ENCODE measurements at regions not wholly inside any gene's neighbourhood (a gene's known extent, or its start where the extent isn't known, plus 50 kb on each side); places are given as distances from the start of the nearest gene placed in this dataset.

- Histone ChIP-seq H4K20me1 (ENCODE audit: insufficient read depth, low read length) (no peaks in the 10 kb centered on the region), H3K9ac (ENCODE audit: insufficient read depth, low read depth, low read length) (no peak overlapping the region), H3K4me1 (ENCODE audit: insufficient read depth, low read length) (no peaks in the 10 kb centered on the region), H3K27ac (ENCODE audit: extremely low read length, insufficient read depth, low read length) (no peak overlapping the region), H3K79me2 (ENCODE audit: insufficient read depth, low read length) (no peaks in the 10 kb centered on the region), H3K36me3 (replicated peaks in 1 of 2; ENCODE audit: control insufficient read depth in 1 of 2, insufficient read depth in 2 of 2, low read length in 2 of 2) (no peaks in the 10 kb centered on the region), H3K4me3 (replicated peaks in 1 of 3; ENCODE audit: insufficient read depth in 1 of 3, low read depth in 2 of 3, low read length in 3 of 3) (no peak overlapping the region), H3K9me3 (ENCODE audit: low read length) (no peaks in the 10 kb centered on the region), H2AFZ (ENCODE audit: low read length) (no peak overlapping the region), H3K4me2 (ENCODE audit: low read depth, low read length) (no peak overlapping the region), H3K27me3 (ENCODE audit: control insufficient read depth in 1 of 2, insufficient read depth in 2 of 2, low read length in 2 of 2) (no peaks in the 10 kb centered on the region)
- ATAC-seq (no peak), DNase-seq (ENCODE audit: low spot score) (no peak), FAIRE-seq (no peak)
- in situ Hi-C loops (cut with HindIII; ENCODE audit: extremely low pct_ligation_motif_present, low pct_unique_long_range_greater_than_20kb) (no loop called here), intact Hi-C loops (cut with micrococcal nuclease; ENCODE audit: unreplicated experiment) (no loop called here)
- TF ChIP-seq ZBTB42 (CRISPR knock-in tag; IDR thresholded peaks at IDR 0.05) (no peak), CAMTA2 (CRISPR knock-in tag; IDR thresholded peaks at IDR 0.05; ENCODE audit: borderline replicate concordance) (no peak), ZSCAN20 (CRISPR knock-in tag; IDR thresholded peaks at IDR 0.05; ENCODE audit: borderline replicate concordance) (no peak), XBP1 (CRISPR knock-in tag; IDR thresholded peaks at IDR 0.05) (no peak), BHLHE40 (IDR thresholded peaks at IDR 0.05; ENCODE audit: low read length) (no peak), RFXAP (CRISPR knock-in tag; IDR thresholded peaks at IDR 0.05; ENCODE audit: borderline replicate concordance) (no peak), SNAI1 (CRISPR knock-in tag; IDR thresholded peaks at IDR 0.05; ENCODE audit: borderline replicate concordance) (no peak), SMARCC2 (IDR thresholded peaks at IDR 0.05) (no peak), NBN (conservative IDR thresholded peaks at IDR 0.05) (no peak), CREB3 (CRISPR knock-in tag; IDR thresholded peaks at IDR 0.05) (no peak), ARID2 (CRISPR knock-in tag; IDR thresholded peaks at IDR 0.05; ENCODE audit: borderline replicate concordance) (no peak), SMAD9 (CRISPR knock-in tag; IDR thresholded peaks at IDR 0.05) (no peak), ZSCAN31 (CRISPR knock-in tag; IDR thresholded peaks at IDR 0.05; ENCODE audit: low read depth) (no peak)
- TF ChIP-seq, protein P1, sequence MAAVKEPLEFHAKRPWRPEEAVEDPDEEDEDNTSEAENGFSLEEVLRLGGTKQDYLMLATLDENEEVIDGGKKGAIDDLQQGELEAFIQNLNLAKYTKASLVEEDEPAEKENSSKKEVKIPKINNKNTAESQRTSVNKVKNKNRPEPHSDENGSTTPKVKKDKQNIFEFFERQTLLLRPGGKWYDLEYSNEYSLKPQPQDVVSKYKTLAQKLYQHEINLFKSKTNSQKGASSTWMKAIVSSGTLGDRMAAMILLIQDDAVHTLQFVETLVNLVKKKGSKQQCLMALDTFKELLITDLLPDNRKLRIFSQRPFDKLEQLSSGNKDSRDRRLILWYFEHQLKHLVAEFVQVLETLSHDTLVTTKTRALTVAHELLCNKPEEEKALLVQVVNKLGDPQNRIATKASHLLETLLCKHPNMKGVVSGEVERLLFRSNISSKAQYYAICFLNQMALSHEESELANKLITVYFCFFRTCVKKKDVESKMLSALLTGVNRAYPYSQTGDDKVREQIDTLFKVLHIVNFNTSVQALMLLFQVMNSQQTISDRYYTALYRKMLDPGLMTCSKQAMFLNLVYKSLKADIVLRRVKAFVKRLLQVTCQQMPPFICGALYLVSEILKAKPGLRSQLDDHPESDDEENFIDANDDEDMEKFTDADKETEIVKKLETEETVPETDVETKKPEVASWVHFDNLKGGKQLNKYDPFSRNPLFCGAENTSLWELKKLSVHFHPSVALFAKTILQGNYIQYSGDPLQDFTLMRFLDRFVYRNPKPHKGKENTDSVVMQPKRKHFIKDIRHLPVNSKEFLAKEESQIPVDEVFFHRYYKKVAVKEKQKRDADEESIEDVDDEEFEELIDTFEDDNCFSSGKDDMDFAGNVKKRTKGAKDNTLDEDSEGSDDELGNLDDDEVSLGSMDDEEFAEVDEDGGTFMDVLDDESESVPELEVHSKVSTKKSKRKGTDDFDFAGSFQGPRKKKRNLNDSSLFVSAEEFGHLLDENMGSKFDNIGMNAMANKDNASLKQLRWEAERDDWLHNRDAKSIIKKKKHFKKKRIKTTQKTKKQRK (IDR thresholded peaks at IDR 0.05; ENCODE audit: low read length): no peak
- TF ChIP-seq, protein P2, sequence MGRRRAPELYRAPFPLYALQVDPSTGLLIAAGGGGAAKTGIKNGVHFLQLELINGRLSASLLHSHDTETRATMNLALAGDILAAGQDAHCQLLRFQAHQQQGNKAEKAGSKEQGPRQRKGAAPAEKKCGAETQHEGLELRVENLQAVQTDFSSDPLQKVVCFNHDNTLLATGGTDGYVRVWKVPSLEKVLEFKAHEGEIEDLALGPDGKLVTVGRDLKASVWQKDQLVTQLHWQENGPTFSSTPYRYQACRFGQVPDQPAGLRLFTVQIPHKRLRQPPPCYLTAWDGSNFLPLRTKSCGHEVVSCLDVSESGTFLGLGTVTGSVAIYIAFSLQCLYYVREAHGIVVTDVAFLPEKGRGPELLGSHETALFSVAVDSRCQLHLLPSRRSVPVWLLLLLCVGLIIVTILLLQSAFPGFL (CRISPR knock-in tag; IDR thresholded peaks at IDR 0.05): no peak
- POLR2A ChIA-PET: no interaction called here
- WGBS (ENCODE audit: low lambda C conversion rate): 2% methylated on average over 3 of the region's 3 CpGs
- CTCF ChIA-PET (ENCODE audit: low intra/inter-chr PET ratio, low total read pairs): no interaction called here
- no TSS peak for BruUV-seq (replicated peaks)
These were observed 383.3 kb downstream of the OSTF1 start for GRCh38 chr9:75471549-75472114.
